Esophagus squamous epithelium (tissue), 5 donors: ENCODE measurements at regions not wholly inside any gene's neighbourhood (a gene's known extent, or its start where the extent isn't known, plus 50 kb on each side); places are given as distances from the start of the nearest gene placed in this dataset.

ENCODE experiments used
- DNase-seq: peaks from one replicate; lab custom pipeline; 2025; lab: John Stamatoyannopoulos, UW
- H3K27ac ChIP-seq, 4 donors: fragments of 200-600 bp; sonication (generic); one replicate each; pipeline ENCODE4 v1.5.1; 2016 to 2019; ENCODE audit warnings: mild to moderate bottlenecking in 1 of 4
- H3K27me3 ChIP-seq, 4 donors: fragments of 200-600 bp; sonication (generic); 1 replicate in 3 of 4; 2 replicates in 1 of 4; pipeline versions ENCODE4 v1.5.1 to v1.6.0; 2017 to 2021; ENCODE audit warnings: antibody characterized with exemption in 1 of 4
- H3K36me3 ChIP-seq, 3 donors: fragments of 200-600 bp; sonication (generic); one replicate each; pipeline ENCODE4 v1.5.1; 2016 to 2019
- H3K4me1 ChIP-seq, 3 donors: fragments of 200-600 bp; sonication (generic); one replicate each; pipeline ENCODE4 v1.5.1; 2017 to 2019
- H3K4me3 ChIP-seq, 4 donors: fragments of 200-600 bp; sonication (generic); 1 replicate in 3 of 4; 2 replicates in 1 of 4; pipeline ENCODE4 v1.5.1; 2016 to 2019; ENCODE audit warnings: mild to moderate bottlenecking in 2 of 4, moderate library complexity in 1 of 4
- H3K9me3 ChIP-seq, 3 donors: fragments of 200-600 bp; sonication (generic); one replicate each; pipeline ENCODE4 v1.5.1; 2016 to 2019
- POLR2A ChIP-seq, 4 donors: fragments of 450-650 bp; IDR thresholded peaks; one replicate each; pipeline ENCODE4 v1.6.1; 2017; ENCODE audit warnings: antibody characterized with exemption in 4 of 4, mild to moderate bottlenecking in 4 of 4, moderate library complexity in 3 of 4
- WGBS, 2 donors: methylation state at CpG; one replicate each; pipeline ENCODE4 v1.1.5; 2018; 5-methylcytosine and 5-hydroxymethylcytosine counted together
- intact Hi-C: fragments of 100-400 bp; cut with DNase I; formaldehyde crosslinking; loops from one replicate; pipeline ENCODE4 v1.15.0; 2022
- TF ChIP-seq, protein P1 (sequence below), 6 experiments: fragments of 450-650 bp in 4 of 6; fragments of 200-600 bp in 2 of 6; sonication (generic) in 2 of 6; IDR thresholded peaks; one replicate each; pipeline ENCODE4 v1.5.1; 2016 to 2019; ENCODE audit warnings: antibody characterized with exemption in 6 of 6, mild to moderate bottlenecking in 4 of 6, moderate library complexity in 4 of 6
- donor health status: DM: yes; HTN: yes; CAD: no.

- DNase-seq: no peak
- no peak overlapping the region for H3K27ac ChIP-seq
- no peaks in the 10 kb centered on the region for H3K4me1 ChIP-seq
- intact Hi-C loops: no loop called here
- WGBS, 2 donors: 27 to 33% methylated on average over 1 of the region's 1 CpG
- no peaks in the 10 kb centered on the region for H3K36me3 ChIP-seq
- peaks cover 0 to 12% (median 0%) of the 10 kb centered on the region in 3 donors for H3K9me3 ChIP-seq
- no peak for TF ChIP-seq POLR2A (IDR thresholded peaks at IDR 0.05)
- TF ChIP-seq, protein P1, sequence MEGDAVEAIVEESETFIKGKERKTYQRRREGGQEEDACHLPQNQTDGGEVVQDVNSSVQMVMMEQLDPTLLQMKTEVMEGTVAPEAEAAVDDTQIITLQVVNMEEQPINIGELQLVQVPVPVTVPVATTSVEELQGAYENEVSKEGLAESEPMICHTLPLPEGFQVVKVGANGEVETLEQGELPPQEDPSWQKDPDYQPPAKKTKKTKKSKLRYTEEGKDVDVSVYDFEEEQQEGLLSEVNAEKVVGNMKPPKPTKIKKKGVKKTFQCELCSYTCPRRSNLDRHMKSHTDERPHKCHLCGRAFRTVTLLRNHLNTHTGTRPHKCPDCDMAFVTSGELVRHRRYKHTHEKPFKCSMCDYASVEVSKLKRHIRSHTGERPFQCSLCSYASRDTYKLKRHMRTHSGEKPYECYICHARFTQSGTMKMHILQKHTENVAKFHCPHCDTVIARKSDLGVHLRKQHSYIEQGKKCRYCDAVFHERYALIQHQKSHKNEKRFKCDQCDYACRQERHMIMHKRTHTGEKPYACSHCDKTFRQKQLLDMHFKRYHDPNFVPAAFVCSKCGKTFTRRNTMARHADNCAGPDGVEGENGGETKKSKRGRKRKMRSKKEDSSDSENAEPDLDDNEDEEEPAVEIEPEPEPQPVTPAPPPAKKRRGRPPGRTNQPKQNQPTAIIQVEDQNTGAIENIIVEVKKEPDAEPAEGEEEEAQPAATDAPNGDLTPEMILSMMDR (IDR thresholded peaks at IDR 0.05): no peak
- H3K27me3 ChIP-seq: no peaks in the 10 kb centered on the region
- no peak overlapping the region for H3K4me3 ChIP-seq
These were observed 211.5 kb downstream of the POM121L12 start for GRCh38 chr7:53246957-53247356.

GRCh38 chr7:53252539-53252938 is 217.1 kb downstream of the POM121L12 start:
- H3K36me3 ChIP-seq: no peaks in the 10 kb centered on the region
- H3K4me1 ChIP-seq: no peaks in the 10 kb centered on the region
- 22 to 61% methylated on average over 1 of the region's 1 CpG for WGBS, 2 donors
- no peak overlapping the region for H3K4me3 ChIP-seq
- no peaks in the 10 kb centered on the region for H3K27me3 ChIP-seq
- TF ChIP-seq, protein P1 (IDR thresholded peaks at IDR 0.05): no peak
- no peak for TF ChIP-seq POLR2A (IDR thresholded peaks at IDR 0.05)
- H3K27ac ChIP-seq: no peak overlapping the region
- DNase-seq: no peak
- intact Hi-C loops: no loop called here
- no peaks in the 10 kb centered on the region for H3K9me3 ChIP-seq

GRCh38 chr7:53272081-53272480 is 236.6 kb downstream of the POM121L12 start:
- H3K4me3 ChIP-seq: peak overlapping the region in 1 of 4 donors; percentile 16
- H3K27ac ChIP-seq: no peak overlapping the region
- DNase-seq: no peak
- WGBS, 2 donors: 28 to 32% methylated on average over 4 of the region's 4 CpGs
- H3K4me1 ChIP-seq: no peaks in the 10 kb centered on the region
- no peaks in the 10 kb centered on the region for H3K36me3 ChIP-seq
- no peaks in the 10 kb centered on the region for H3K27me3 ChIP-seq
- no peak for TF ChIP-seq POLR2A (IDR thresholded peaks at IDR 0.05)
- TF ChIP-seq, protein P1 (IDR thresholded peaks at IDR 0.05): no peak
- H3K9me3 ChIP-seq: no peaks in the 10 kb centered on the region
- intact Hi-C loops: no loop called here

DNA sequence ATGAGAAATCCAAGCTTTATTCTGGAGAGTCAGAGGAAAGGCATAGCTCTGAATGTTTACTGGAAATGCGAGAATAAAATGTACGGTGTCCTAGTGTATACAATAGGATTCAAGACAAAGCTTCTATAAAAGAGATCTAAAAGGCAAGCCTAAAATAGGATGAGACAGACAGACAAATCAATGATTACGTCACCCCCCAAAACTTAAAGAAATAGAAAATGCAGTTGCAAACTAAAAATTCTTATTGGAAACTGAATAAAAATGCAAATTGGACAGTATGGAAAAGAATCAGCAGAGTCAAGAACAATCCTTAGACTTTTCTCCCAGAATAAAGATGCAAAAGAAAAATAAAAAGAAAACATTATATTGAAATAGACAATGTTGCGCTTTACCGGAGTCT is 245.9 kb downstream of the POM121L12 start:
- no peak overlapping the region for H3K4me3 ChIP-seq
- DNase-seq: no peak
- no peaks in the 10 kb centered on the region for H3K4me1 ChIP-seq
- no peaks in the 10 kb centered on the region for H3K36me3 ChIP-seq
- no peaks in the 10 kb centered on the region for H3K27me3 ChIP-seq
- no peak overlapping the region for H3K27ac ChIP-seq
- intact Hi-C loops: no loop called here
- no peak for TF ChIP-seq POLR2A (IDR thresholded peaks at IDR 0.05)
- TF ChIP-seq, protein P1 (IDR thresholded peaks at IDR 0.05): no peak
- 72 to 88% methylated on average over 5 of the region's 5 CpGs for WGBS, 2 donors
- no peaks in the 10 kb centered on the region for H3K9me3 ChIP-seq

- no peak for TF ChIP-seq POLR2A (IDR thresholded peaks at IDR 0.05)
- TF ChIP-seq, protein P1 (IDR thresholded peaks at IDR 0.05): no peak
- Histone ChIP-seq H3K27me3 (no peaks in the 10 kb centered on the region), H3K27ac (no peak overlapping the region), H3K9me3 (no peaks in the 10 kb centered on the region), H3K36me3 (no peaks in the 10 kb centered on the region), H3K4me3 (no peak overlapping the region), H3K4me1 (no peaks in the 10 kb centered on the region)
- DNase-seq: no peak
- intact Hi-C loops: no loop called here
- WGBS, 2 donors: 75 to 78% methylated on average over 4 of the region's 4 CpGs
These were observed 256.9 kb downstream of the POM121L12 start for GRCh38 chr7:53292341-53292740.
